CD14-positive monocyte (primary cell): ENCODE measurements at regions not wholly inside any gene's neighbourhood (a gene's known extent, or its start where the extent isn't known, plus 50 kb on each side); places are given as distances from the start of the nearest gene placed in this dataset.

Experiments
- DNase-seq, 3 donors: peaks; one replicate each; pipeline ENCODE4 v3.0.0-alpha.2; 2011 to 2022
- H2AFZ ChIP-seq: 2 replicates; pipeline ENCODE4 v1.6.0; 2012; ENCODE audit warnings: mild to moderate bottlenecking, low read depth, low read length, inconsistent platforms; ENCODE audit not compliant: insufficient read depth, poor library complexity, severe bottlenecking
- H3K27ac ChIP-seq, 2 donors: 1 replicate in 1 of 2; 2 replicates in 1 of 2; pipeline ENCODE4 v1.5.1; 2012 to 2013; ENCODE audit warnings: low read length in 2 of 2, control low read depth in 1 of 2, inconsistent platforms in 1 of 2, low read depth in 1 of 2, mild to moderate bottlenecking in 1 of 2
- H3K27me3 ChIP-seq, 2 donors: one replicate each; pipeline versions ENCODE4 v1.6.0 to v1.6.1; 2011 to 2013; ENCODE audit warnings: low read length in 2 of 2; ENCODE audit not compliant: control insufficient read depth in 2 of 2, insufficient read depth in 2 of 2
- H3K36me3 ChIP-seq, 2 donors: replicated peaks in 1 of 2; 1 replicate in 1 of 2; 2 replicates in 1 of 2; pipeline versions ENCODE4 v1.5.1 to v1.6.1; 2012 to 2013; ENCODE audit warnings: low read length in 2 of 2, control low read depth in 1 of 2, inconsistent platforms in 1 of 2, mild to moderate bottlenecking in 1 of 2; ENCODE audit not compliant: insufficient read depth in 2 of 2, control insufficient read depth in 1 of 2
- H3K4me1 ChIP-seq, 2 donors: 1 replicate in 1 of 2; 2 replicates in 1 of 2; pipeline versions ENCODE4 v1.5.1 to v1.6.1; 2012 to 2013; ENCODE audit warnings: low read length in 2 of 2, control low read depth in 1 of 2, inconsistent platforms in 1 of 2, mild to moderate bottlenecking in 1 of 2, moderate library complexity in 1 of 2; ENCODE audit not compliant: insufficient read depth in 2 of 2, control insufficient read depth in 1 of 2
- H3K4me2 ChIP-seq: replicated peaks from 2 replicates; pipeline ENCODE3; 2012; ENCODE audit warnings: low read length, moderate library complexity, mild to moderate bottlenecking; ENCODE audit not compliant: poor library complexity, severe bottlenecking; ENCODE audit errors: extremely low read depth
- H3K4me3 ChIP-seq, 3 experiments: fragments of 200-600 bp in 1 of 3; sonication (generic) in 1 of 3; replicated peaks in 1 of 3; 1 replicate in 2 of 3; 2 replicates in 1 of 3; pipeline ENCODE4 v1.5.1; 2011 to 2013; ENCODE audit warnings: low read length in 3 of 3, mild to moderate bottlenecking in 3 of 3, control low read depth in 2 of 3, low read depth in 2 of 3, inconsistent platforms in 1 of 3, moderate library complexity in 1 of 3
- H3K79me2 ChIP-seq: 2 replicates; pipeline ENCODE4 v1.6.0; 2012; ENCODE audit warnings: mild to moderate bottlenecking, control low read depth, inconsistent platforms, low read length, moderate library complexity; ENCODE audit not compliant: insufficient read depth
- H3K9ac ChIP-seq: 2 replicates; pipeline ENCODE4 v1.6.0; 2017; ENCODE audit warnings: low read length, mild to moderate bottlenecking; ENCODE audit not compliant: insufficient read depth, poor library complexity, severe bottlenecking
- H3K9me3 ChIP-seq, 2 donors: replicated peaks in 1 of 2; 1 replicate in 1 of 2; 2 replicates in 1 of 2; pipeline versions ENCODE4 v1.5.1 to v1.6.1; 2012 to 2013; ENCODE audit warnings: low read length in 2 of 2, control low read depth in 1 of 2; ENCODE audit not compliant: control insufficient read depth in 1 of 2, insufficient read depth in 1 of 2
- H4K20me1 ChIP-seq: 2 replicates; pipeline ENCODE4 v1.6.0; 2012; ENCODE audit warnings: mild to moderate bottlenecking, low read length, control low read depth, moderate library complexity; ENCODE audit not compliant: insufficient read depth
- H3K27ac Mint-ChIP-seq, 7 donors: one replicate each; pipeline ENCODE4 v1.8.0; 2020; ENCODE audit warnings: mild to moderate bottlenecking in 7 of 7, mixed read lengths in 7 of 7, moderate library complexity in 6 of 7, inconsistent platforms in 2 of 7
- H3K27me3 Mint-ChIP-seq, 3 donors: one replicate each; pipeline ENCODE4 v1.8.0; 2021 to 2022; ENCODE audit warnings: low read depth in 3 of 3, mild to moderate bottlenecking in 3 of 3, mixed read lengths in 3 of 3, moderate library complexity in 3 of 3, inconsistent platforms in 1 of 3
- H3K36me3 Mint-ChIP-seq, 2 donors: one replicate each; pipeline ENCODE4 v1.8.0; 2020; ENCODE audit warnings: mixed read lengths in 2 of 2, inconsistent platforms in 1 of 2, mild to moderate bottlenecking in 1 of 2
- H3K4me1 Mint-ChIP-seq: one replicate; pipeline ENCODE4 v1.8.0; 2020; ENCODE audit warnings: mild to moderate bottlenecking, mixed read lengths
- H3K4me3 Mint-ChIP-seq, 2 donors: one replicate each; pipeline ENCODE4 v1.8.0; 2020; ENCODE audit warnings: mild to moderate bottlenecking in 2 of 2, mixed read lengths in 2 of 2, moderate library complexity in 1 of 2
- H3K9me3 Mint-ChIP-seq, 7 donors: one replicate each; pipeline ENCODE4 v1.8.0; 2020 to 2022; ENCODE audit warnings: mixed read lengths in 7 of 7, mild to moderate bottlenecking in 6 of 7, moderate library complexity in 6 of 7, inconsistent platforms in 2 of 7
- CTCF ChIP-seq: fragments of 200-600 bp; IDR thresholded peaks from one replicate; pipeline ENCODE4 v1.8.0; 2022; ENCODE audit warnings: antibody characterized with exemption, mild to moderate bottlenecking
- WGBS: methylation state at CpG from one replicate; pipeline ENCODE4 v1.1.5; 2013; ENCODE audit warnings: missing lambda C conversion rate; ENCODE audit not compliant: insufficient coverage; 5-methylcytosine and 5-hydroxymethylcytosine counted together
- intact Hi-C, 2 donors: fragments of 100-400 bp; cut with micrococcal nuclease; formaldehyde crosslinking; loops; one replicate each; pipeline versions ENCODE4 v1.15.0 to v1.15.1; 2023

GRCh38 chr14:95003099-95003960 lies 154.0 kb downstream of the DICER1 start:
- H4K20me1 ChIP-seq, result no peaks in the 10 kb centered on the region
- no peak overlapping the region for H3K4me3 Mint-ChIP-seq
- no peak for DNase-seq
- H3K27me3 Mint-ChIP-seq, result peaks cover 9 to 21% (median 15%) of the 10 kb centered on the region in 3 donors
- H3K4me2 ChIP-seq, result no peak overlapping the region
- H2AFZ ChIP-seq, result no peak overlapping the region
- peaks cover 8% of the 10 kb centered on the region for H3K4me1 Mint-ChIP-seq
- H3K27me3 ChIP-seq, result no peaks in the 10 kb centered on the region
- H3K36me3 Mint-ChIP-seq, result no peaks in the 10 kb centered on the region
- H3K79me2 ChIP-seq, result no peaks in the 10 kb centered on the region
- no peaks in the 10 kb centered on the region for H3K36me3 ChIP-seq
- H3K27ac ChIP-seq, result no peak overlapping the region
- no peak overlapping the region for H3K9ac ChIP-seq
- peaks cover 7 to 8% of the 10 kb centered on the region in 2 donors for H3K4me1 ChIP-seq
- peaks cover 0 to 2% (median 0%) of the 10 kb centered on the region in 7 donors for H3K9me3 Mint-ChIP-seq
- TF ChIP-seq CTCF, result no peak
- H3K27ac Mint-ChIP-seq, result no peak overlapping the region
- no peak overlapping the region for H3K4me3 ChIP-seq
- H3K9me3 ChIP-seq, result no peaks in the 10 kb centered on the region
- 79% methylated on average over 8 of the region's 11 CpGs for WGBS
- intact Hi-C loops, result no loop called here

- H3K4me2 ChIP-seq, result no peak overlapping the region
- peaks cover 6 to 21% (median 18%) of the 10 kb centered on the region in 3 donors for H3K27me3 Mint-ChIP-seq
- no peak for TF ChIP-seq CTCF
Measured at GRCh38 chr14:94998685-94999084, 158.6 kb downstream of the DICER1 start.

More at GRCh38 chr14:94998685-94999084, 158.6 kb downstream of the DICER1 start:
- H3K4me3 Mint-ChIP-seq, result peak overlapping the region in 1 of 2 donors; percentile 52
- intact Hi-C loops, result no loop called here
- Histone ChIP-seq H3K27ac (no peak overlapping the region), H3K27me3 (peaks cover 0 to 2% of the 10 kb centered on the region in 2 donors), H3K4me1 (peaks cover 10 to 12% of the 10 kb centered on the region in 2 donors), H3K79me2 (no peaks in the 10 kb centered on the region), H3K36me3 (no peaks in the 10 kb centered on the region), H3K9ac (peak overlapping the region; percentile 7), H2AFZ (no peak overlapping the region), H4K20me1 (no peaks in the 10 kb centered on the region), H3K4me3 (no peak overlapping the region), H3K9me3 (no peaks in the 10 kb centered on the region)
- 23% methylated on average over 7 of the region's 10 CpGs for WGBS
- peak overlapping the region in 2 of 7 donors; percentile 10 to 21 for H3K27ac Mint-ChIP-seq
- DNase-seq, result peak; percentile 2 to 74 (median 16)
- no peaks in the 10 kb centered on the region for H3K36me3 Mint-ChIP-seq
- peaks cover 14% of the 10 kb centered on the region for H3K4me1 Mint-ChIP-seq
- H3K9me3 Mint-ChIP-seq, result peaks cover 0 to 2% (median 0%) of the 10 kb centered on the region in 7 donors
